HL-60 (cell line): ENCODE measurements at regions not wholly inside any gene's neighbourhood (a gene's known extent, or its start where the extent isn't known, plus 50 kb on each side); places are given as distances from the start of the nearest gene placed in this dataset.

Experiments
- POLR2AphosphoS5 ChIP-seq: IDR thresholded peaks from 2 replicates; pipeline ENCODE4 v1.6.1; 2012; ENCODE audit warnings: low read depth
- TF ChIP-seq, protein P1 (sequence below): IDR thresholded peaks from one replicate; pipeline ENCODE4 v1.5.1; 2011; ENCODE audit warnings: low read length, control low read depth, inconsistent platforms; ENCODE audit not compliant: insufficient read depth

DNA sequence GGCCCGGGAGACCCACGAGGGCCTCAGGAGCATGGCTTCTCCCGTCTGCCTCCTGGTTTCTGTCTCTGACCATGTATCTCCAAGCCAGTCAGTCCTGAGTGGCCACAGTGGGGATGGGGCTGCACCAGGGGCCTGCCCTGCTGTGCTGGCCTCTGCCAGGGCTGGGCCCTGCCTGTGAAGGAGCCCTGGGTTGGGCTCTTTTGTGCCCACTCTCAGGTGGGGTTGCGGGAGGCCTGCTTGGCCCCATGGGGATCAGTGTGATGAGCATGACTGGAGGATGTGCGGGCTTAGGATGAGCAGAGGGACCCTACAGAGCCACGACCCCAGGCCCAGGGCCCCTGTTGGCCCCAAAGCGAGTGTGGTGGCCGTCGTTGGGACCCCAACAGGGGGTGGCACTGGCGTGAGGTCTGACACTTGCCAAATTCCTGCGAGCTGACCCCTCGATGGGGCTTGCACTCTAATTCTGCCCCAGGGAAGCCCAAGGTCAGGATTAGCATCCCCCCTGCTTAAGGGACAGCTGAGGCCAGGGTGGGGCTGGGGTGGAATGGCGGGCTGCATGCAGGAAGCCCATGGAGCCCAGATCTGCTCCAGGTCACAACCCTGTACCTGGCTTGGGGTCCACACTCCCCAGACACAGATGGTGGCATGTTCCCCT, 90.0 kb upstream of the BHLHE23 start:
- TF ChIP-seq, protein P1, sequence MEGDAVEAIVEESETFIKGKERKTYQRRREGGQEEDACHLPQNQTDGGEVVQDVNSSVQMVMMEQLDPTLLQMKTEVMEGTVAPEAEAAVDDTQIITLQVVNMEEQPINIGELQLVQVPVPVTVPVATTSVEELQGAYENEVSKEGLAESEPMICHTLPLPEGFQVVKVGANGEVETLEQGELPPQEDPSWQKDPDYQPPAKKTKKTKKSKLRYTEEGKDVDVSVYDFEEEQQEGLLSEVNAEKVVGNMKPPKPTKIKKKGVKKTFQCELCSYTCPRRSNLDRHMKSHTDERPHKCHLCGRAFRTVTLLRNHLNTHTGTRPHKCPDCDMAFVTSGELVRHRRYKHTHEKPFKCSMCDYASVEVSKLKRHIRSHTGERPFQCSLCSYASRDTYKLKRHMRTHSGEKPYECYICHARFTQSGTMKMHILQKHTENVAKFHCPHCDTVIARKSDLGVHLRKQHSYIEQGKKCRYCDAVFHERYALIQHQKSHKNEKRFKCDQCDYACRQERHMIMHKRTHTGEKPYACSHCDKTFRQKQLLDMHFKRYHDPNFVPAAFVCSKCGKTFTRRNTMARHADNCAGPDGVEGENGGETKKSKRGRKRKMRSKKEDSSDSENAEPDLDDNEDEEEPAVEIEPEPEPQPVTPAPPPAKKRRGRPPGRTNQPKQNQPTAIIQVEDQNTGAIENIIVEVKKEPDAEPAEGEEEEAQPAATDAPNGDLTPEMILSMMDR: no peak
- no peak for TF ChIP-seq POLR2AphosphoS5
